PC-9 (cell line): ENCODE measurements at regions not wholly inside any gene's neighbourhood (a gene's known extent, or its start where the extent isn't known, plus 50 kb on each side); places are given as distances from the start of the nearest gene placed in this dataset.
A peak's percentile ranks its signal among the peaks of the same experiment; 100 is the strongest.

ENCODE experiments used
- EZH2 ChIP-seq: fragments of 200-600 bp; sonication (generic); IDR thresholded peaks from 2 replicates; pipeline ENCODE4 v1.8.0; 2017; ENCODE audit warnings: antibody characterized with exemption, low read depth
- TF ChIP-seq, protein P1 (sequence below): fragments of 200-600 bp; sonication (generic); conservative IDR thresholded peaks from 2 replicates; pipeline ENCODE4 v1.6.1; 2017; ENCODE audit warnings: mixed run types, antibody characterized with exemption, mild to moderate bottlenecking, moderate library complexity

DNA sequence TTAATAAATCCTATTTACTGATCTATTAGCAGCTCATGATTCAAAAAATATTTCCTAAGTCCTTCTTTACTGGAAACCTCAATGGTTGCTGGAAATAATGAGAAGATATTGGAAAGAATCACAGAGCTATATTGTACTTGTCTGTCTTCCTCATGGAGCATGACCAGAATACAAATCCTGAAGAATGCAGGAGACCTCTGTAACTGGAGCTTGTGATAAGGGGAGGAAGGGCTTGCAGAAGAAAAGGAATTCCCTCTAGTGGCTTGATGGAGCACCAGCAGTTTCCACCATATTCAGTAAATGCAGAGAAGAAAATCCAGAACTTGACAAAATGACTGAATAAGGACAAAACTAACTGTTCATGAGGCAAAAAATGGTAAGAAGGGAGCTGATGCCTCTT is 1333.1 kb downstream of the EFNB2 start:
- TF ChIP-seq EZH2, result no peak
- TF ChIP-seq, protein P1, sequence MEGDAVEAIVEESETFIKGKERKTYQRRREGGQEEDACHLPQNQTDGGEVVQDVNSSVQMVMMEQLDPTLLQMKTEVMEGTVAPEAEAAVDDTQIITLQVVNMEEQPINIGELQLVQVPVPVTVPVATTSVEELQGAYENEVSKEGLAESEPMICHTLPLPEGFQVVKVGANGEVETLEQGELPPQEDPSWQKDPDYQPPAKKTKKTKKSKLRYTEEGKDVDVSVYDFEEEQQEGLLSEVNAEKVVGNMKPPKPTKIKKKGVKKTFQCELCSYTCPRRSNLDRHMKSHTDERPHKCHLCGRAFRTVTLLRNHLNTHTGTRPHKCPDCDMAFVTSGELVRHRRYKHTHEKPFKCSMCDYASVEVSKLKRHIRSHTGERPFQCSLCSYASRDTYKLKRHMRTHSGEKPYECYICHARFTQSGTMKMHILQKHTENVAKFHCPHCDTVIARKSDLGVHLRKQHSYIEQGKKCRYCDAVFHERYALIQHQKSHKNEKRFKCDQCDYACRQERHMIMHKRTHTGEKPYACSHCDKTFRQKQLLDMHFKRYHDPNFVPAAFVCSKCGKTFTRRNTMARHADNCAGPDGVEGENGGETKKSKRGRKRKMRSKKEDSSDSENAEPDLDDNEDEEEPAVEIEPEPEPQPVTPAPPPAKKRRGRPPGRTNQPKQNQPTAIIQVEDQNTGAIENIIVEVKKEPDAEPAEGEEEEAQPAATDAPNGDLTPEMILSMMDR, result peak; percentile 69
